Fibroblast of lung (primary cell): ENCODE measurements at regions not wholly inside any gene's neighbourhood (a gene's known extent, or its start where the extent isn't known, plus 50 kb on each side); places are given as distances from the start of the nearest gene placed in this dataset.
"Not testable (repeated sequence)": the region's sequence is repeated elsewhere in the genome, so short reads cannot be mapped to it uniquely, and the experiment has no call there.

ENCODE experiments used
- DNase-seq, 2 donors: peaks; one replicate each; pipeline versions ENCODE4 v3.0.0 to v3.0.0-alpha.2; 2010; ENCODE audit warnings: low read depth in 2 of 2
- H2AFZ ChIP-seq: 2 replicates; pipeline ENCODE4 v1.5.1; 2012; ENCODE audit warnings: low read length, control low read depth, inconsistent platforms
- H3K27ac ChIP-seq: 2 replicates; pipeline ENCODE4 v1.5.1; 2011; ENCODE audit warnings: low read length, control low read depth; ENCODE audit not compliant: insufficient read depth
- H3K27me3 ChIP-seq: 2 replicates; pipeline ENCODE4 v1.5.1; 2011; ENCODE audit warnings: mild to moderate bottlenecking, low read length; ENCODE audit not compliant: control insufficient read depth, insufficient read depth
- H3K36me3 ChIP-seq: 2 replicates; pipeline ENCODE4 v1.5.1; 2011; ENCODE audit warnings: low read length; ENCODE audit not compliant: control insufficient read depth, insufficient read depth
- H3K4me1 ChIP-seq: 2 replicates; pipeline ENCODE4 v1.5.1; 2011; ENCODE audit warnings: low read length; ENCODE audit not compliant: control insufficient read depth, insufficient read depth; ENCODE audit errors: extremely low read depth
- H3K4me2 ChIP-seq: 2 replicates; pipeline ENCODE4 v1.5.1; 2011; ENCODE audit warnings: low read length, control low read depth; ENCODE audit not compliant: insufficient read depth; ENCODE audit errors: extremely low read depth
- H3K4me3 ChIP-seq, 4 experiments: fragments of 200-600 bp in 1 of 4; sonication (generic) in 1 of 4; replicated peaks in 1 of 4; 2 replicates each; pipeline ENCODE4 v1.5.1; 2011 to 2016; ENCODE audit warnings: low read length in 4 of 4, low read depth in 3 of 4, mild to moderate bottlenecking in 3 of 4, control low read depth in 2 of 4, inconsistent platforms in 1 of 4, mixed read lengths in 1 of 4; ENCODE audit not compliant: insufficient read depth in 1 of 4; ENCODE audit errors: control extremely low read depth in 1 of 4
- H3K79me2 ChIP-seq: 2 replicates; pipeline ENCODE4 v1.5.1; 2012; ENCODE audit warnings: mild to moderate bottlenecking, low read length, inconsistent platforms; ENCODE audit not compliant: control insufficient read depth, insufficient read depth
- H3K9ac ChIP-seq: 2 replicates; pipeline ENCODE4 v1.5.1; 2011; ENCODE audit warnings: mild to moderate bottlenecking, low read length, control low read depth; ENCODE audit not compliant: insufficient read depth
- H3K9me3 ChIP-seq: 2 replicates; pipeline ENCODE4 v1.5.1; 2012; ENCODE audit warnings: low read depth, low read length; ENCODE audit not compliant: control insufficient read depth, insufficient read depth
- H4K20me1 ChIP-seq: 2 replicates; pipeline ENCODE4 v1.5.1; 2011; ENCODE audit warnings: low read length; ENCODE audit not compliant: control insufficient read depth, insufficient read depth; ENCODE audit errors: extremely low read depth
- CTCF ChIP-seq, 2 donors: IDR thresholded peaks in 1 of 2; conservative IDR thresholded peaks in 1 of 2; 1 replicate in 1 of 2; 2 replicates in 1 of 2; pipeline ENCODE4 v1.5.1; 2011 to 2012; ENCODE audit warnings: low read length in 2 of 2, control low read depth in 1 of 2, inconsistent platforms in 1 of 2, low read depth in 1 of 2, mild to moderate bottlenecking in 1 of 2
- EZH2 ChIP-seq: IDR thresholded peaks from 2 replicates; pipeline ENCODE4 v1.5.1; 2012; ENCODE audit warnings: low read length, control low read depth, mild to moderate bottlenecking; ENCODE audit errors: missing control alignments

- TF ChIP-seq CTCF (conservative IDR thresholded peaks at IDR 0.05 in 1 of 2, IDR thresholded peaks at IDR 0.05 in 1 of 2; ENCODE audit: low read depth in 1 of 2, low read length in 2 of 2): no peak
- TF ChIP-seq EZH2: no peak
- no peaks in the 10 kb centered on the region for H3K36me3 ChIP-seq
- H3K27me3 ChIP-seq: no peaks in the 10 kb centered on the region
- no peak overlapping the region for H3K9ac ChIP-seq
- no peak overlapping the region for H3K4me2 ChIP-seq
- H3K4me1 ChIP-seq: no peaks in the 10 kb centered on the region
- H4K20me1 ChIP-seq: no peaks in the 10 kb centered on the region
- no peak overlapping the region for H3K4me3 ChIP-seq
- no peaks in the 10 kb centered on the region for H3K79me2 ChIP-seq
- DNase-seq: no peak
- no peak overlapping the region for H3K27ac ChIP-seq
- no peak overlapping the region for H2AFZ ChIP-seq
- H3K9me3 ChIP-seq: no peaks in the 10 kb centered on the region
These were observed 162.3 kb upstream of the POGK start for GRCh38 chr1:166676981-166677380.

- no peak overlapping the region for H3K4me3 ChIP-seq
- no peaks in the 10 kb centered on the region for H4K20me1 ChIP-seq
- H3K79me2 ChIP-seq: no peaks in the 10 kb centered on the region
- H3K27me3 ChIP-seq: no peaks in the 10 kb centered on the region
- H3K9me3 ChIP-seq: no peaks in the 10 kb centered on the region
- H3K4me2 ChIP-seq: no peak overlapping the region
- no peak overlapping the region for H2AFZ ChIP-seq
- no peak for TF ChIP-seq CTCF (conservative IDR thresholded peaks at IDR 0.05 in 1 of 2, IDR thresholded peaks at IDR 0.05 in 1 of 2; ENCODE audit: low read depth in 1 of 2, low read length in 2 of 2)
- no peak for TF ChIP-seq EZH2
- no peak overlapping the region for H3K9ac ChIP-seq
- H3K4me1 ChIP-seq: no peaks in the 10 kb centered on the region
- DNase-seq: no peak
- no peak overlapping the region for H3K27ac ChIP-seq
- H3K36me3 ChIP-seq: no peaks in the 10 kb centered on the region
These were observed 159.9 kb upstream of the POGK start for GRCh38 chr1:166679369-166679768.

GRCh38 chr1:166682588-166682987 lies 156.7 kb upstream of the POGK start:
- no peak for DNase-seq
- H3K9ac ChIP-seq: no peak overlapping the region
- H3K27me3 ChIP-seq: no peaks in the 10 kb centered on the region
- no peak overlapping the region for H3K4me2 ChIP-seq
- no peak overlapping the region for H2AFZ ChIP-seq
- H4K20me1 ChIP-seq: no peaks in the 10 kb centered on the region
- TF ChIP-seq EZH2 (no peak), CTCF (conservative IDR thresholded peaks at IDR 0.05 in 1 of 2, IDR thresholded peaks at IDR 0.05 in 1 of 2; ENCODE audit: low read depth in 1 of 2, low read length in 2 of 2) (no peak)
- H3K27ac ChIP-seq: no peak overlapping the region
- H3K9me3 ChIP-seq: no peaks in the 10 kb centered on the region
- H3K4me3 ChIP-seq: no peak overlapping the region
- H3K36me3 ChIP-seq: no peaks in the 10 kb centered on the region
- no peaks in the 10 kb centered on the region for H3K4me1 ChIP-seq
- H3K79me2 ChIP-seq: no peaks in the 10 kb centered on the region

- not testable (repeated sequence) for H3K4me3 ChIP-seq, H3K27ac ChIP-seq, H3K4me2 ChIP-seq, H4K20me1 ChIP-seq, H3K79me2 ChIP-seq, DNase-seq, H3K9ac ChIP-seq, H2AFZ ChIP-seq, H3K36me3 ChIP-seq, H3K27me3 ChIP-seq, H3K4me1 ChIP-seq, H3K9me3 ChIP-seq
These were observed 154.6 kb upstream of the POGK start for GRCh38 chr1:166684669-166685068.
